ENCODE measurements at regions not wholly inside any gene's neighbourhood (a gene's known extent, or its start where the extent isn't known, plus 50 kb on each side); places are given as distances from the start of the nearest gene placed in this dataset.

DNA sequence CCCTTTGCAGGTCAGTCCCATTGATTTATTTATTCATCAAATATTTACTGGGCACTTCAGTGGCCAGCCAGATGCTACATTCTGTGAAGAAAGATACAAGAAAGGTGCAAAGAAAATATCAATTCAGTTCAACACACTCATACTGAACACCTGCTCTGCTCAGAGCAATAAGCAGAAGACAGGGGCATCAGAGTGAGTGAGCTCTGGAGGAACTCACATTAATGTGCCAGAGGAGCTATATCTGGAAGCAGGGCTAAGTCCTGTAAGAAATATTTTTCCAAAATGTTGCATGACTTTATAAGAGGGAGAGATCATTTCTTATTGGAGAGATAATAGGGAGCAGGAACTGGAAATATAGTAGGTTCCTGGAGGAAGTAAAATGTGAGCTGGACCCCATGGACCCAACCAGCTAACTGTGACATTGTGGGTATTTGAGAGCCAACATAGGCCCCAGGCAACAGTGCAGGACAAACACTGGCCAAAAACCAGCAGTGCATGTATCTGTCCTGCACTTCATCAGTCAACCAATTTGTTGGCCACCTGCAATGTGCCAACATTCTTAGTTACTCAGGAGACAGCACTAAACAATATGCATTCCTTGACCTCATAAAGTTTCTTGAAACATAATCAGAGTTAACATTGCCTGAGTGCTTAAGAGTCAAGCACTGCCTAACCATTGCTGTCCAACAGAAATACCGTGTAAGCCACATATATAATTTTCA is 102.7 kb upstream of the PTPRM start:
- no peak for TF ChIP-seq POLR2A (IDR thresholded peaks at IDR 0.05)
- TF ChIP-seq CTCF (IDR thresholded peaks at IDR 0.05) = no peak

Data from Peyer's patch (tissue), 4 donors.